ENCODE measurements at regions not wholly inside any gene's neighbourhood (a gene's known extent, or its start where the extent isn't known, plus 50 kb on each side); places are given as distances from the start of the nearest gene placed in this dataset.

DNA sequence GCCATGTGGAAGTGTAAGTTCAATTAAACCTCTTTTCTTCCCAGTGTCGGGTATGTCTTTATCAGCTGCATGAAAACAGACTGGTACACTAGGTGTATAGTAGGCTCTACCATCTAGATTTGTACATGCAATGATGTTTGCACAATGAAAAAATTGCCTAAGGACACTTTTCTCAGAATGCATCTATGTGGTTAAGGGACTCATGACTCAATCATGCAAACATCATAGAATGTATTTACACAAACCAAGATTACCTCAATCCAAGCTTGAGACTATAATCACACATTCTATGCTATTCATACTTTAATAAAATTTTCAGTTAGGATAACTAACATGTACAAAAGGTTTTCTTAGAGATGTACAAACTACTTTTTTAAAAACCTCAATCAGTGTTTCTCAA lies 1164.5 kb downstream of the CDH12 start:
- TF ChIP-seq CTCF (IDR thresholded peaks at IDR 0.05; ENCODE audit: low read depth, low read length) = no peak
- no peak for TF ChIP-seq POLR2A (IDR thresholded peaks at IDR 0.05; ENCODE audit: extremely low read depth, insufficient read length)
